GM19397 (cell line): ENCODE measurements at regions not wholly inside any gene's neighbourhood (a gene's known extent, or its start where the extent isn't known, plus 50 kb on each side); places are given as distances from the start of the nearest gene placed in this dataset.

Source experiments
- ATAC-seq: cut with Tn5 transposase; IDR thresholded peaks from one replicate; pipeline ENCODE4 v1.9.1; 2021; ENCODE audit warnings: mild to moderate bottlenecking, moderate library complexity; ENCODE audit not compliant: unreplicated experiment

DNA sequence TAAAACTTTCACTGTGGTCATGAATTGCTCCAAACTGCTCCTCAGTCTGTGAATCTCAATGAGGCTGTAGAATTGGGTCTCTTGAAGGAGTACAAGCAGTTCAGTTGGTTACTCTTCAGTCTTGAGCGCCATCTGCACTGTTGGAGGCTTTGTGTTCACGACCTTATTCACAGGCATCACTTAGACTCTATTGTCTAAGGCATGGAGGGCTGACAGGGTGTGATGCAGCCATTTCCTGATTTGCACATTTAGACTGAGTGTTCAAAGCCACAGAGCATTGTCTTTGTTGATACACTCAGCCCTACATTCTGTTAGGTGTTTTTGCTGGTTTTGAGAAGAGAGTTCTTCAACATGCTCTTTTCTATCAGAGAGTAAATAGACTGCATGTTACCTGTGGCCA is 355.9 kb upstream of the RIOK2 start:
- no peak for ATAC-seq

GRCh38 chr5:97541864-97542263 is 358.8 kb upstream of the RIOK2 start:
- ATAC-seq = no peak

- no peak for ATAC-seq
These were observed 359.4 kb upstream of the RIOK2 start for GRCh38 chr5:97542469-97542868.

DNA sequence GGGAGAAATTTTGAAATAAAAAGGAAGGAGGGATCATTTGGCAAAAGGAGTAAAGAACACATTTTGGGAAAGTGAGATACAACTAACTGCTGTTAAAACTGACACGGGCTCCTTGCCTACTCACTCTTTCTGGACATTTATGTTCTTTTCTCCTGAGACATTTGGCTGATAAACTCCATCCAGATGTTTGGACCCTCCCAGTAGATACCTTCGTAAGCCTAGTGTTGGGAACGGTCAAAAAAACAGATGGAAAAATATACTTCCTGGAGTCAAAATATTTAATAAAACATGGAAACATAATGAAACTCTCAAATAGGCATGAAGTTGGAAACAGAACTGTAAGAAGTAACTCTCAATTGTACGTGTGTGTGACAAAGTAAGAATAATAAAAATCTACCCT is 360.1 kb upstream of the RIOK2 start:
- no peak for ATAC-seq

- ATAC-seq = no peak
These were observed 361.2 kb upstream of the RIOK2 start for GRCh38 chr5:97544240-97544639.

- no peak for ATAC-seq
These were observed 361.6 kb upstream of the RIOK2 start for GRCh38 chr5:97544678-97545077.

DNA sequence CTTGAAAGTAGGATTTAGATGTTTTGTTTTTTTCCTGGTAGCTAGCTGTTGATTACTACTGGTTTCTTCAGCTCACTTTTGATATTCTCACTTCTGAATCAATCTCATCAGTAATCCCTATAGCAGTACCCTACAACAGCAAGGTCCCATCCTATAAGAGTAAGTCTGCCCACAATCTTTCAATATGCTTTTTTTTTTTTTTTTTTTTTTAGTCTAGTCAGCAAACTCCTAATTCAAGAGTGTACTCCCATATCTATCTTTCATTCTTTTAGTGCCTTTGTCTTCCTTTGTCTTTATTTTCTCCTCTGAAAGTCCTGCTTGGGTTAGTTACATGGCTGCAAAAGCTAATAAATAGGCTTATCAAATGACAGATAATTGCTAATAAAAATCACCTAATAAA is 362.4 kb upstream of the RIOK2 start:
- ATAC-seq = no peak

DNA sequence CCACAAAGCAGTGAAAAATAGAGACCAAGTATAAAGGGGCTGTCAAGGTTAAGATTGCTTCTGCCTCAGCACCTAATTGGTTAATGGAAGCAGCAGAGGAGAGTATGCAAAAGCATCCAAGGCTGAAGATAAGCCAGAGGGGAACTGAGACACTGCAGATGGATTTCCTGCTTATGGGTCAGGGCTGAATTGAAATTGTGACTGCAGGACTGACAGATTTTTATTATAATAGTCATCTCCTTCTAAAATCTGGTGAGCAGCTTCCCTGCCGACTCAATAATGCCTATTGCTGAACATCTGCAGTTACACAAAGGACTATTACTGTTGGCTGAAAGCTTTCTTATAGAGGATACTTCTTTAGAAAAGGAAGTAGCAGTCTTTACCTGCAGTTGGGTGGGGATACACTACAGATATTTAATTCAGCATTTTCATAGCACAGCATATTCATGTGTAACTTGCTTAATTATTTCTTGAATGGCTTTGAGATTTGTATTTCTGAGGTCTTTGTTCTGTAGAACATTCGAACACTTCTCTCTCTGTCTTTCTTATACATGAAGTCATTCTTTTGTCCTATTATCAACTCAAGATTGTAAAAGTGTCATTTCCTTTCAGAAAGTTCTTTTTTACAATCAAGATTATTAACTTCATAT is 363.0 kb upstream of the RIOK2 start:
- no peak for ATAC-seq

- no peak for ATAC-seq
These were observed 364.4 kb upstream of the RIOK2 start for GRCh38 chr5:97547430-97547829.

- ATAC-seq = peak; percentile 77
These were observed 365.1 kb upstream of the RIOK2 start for GRCh38 chr5:97547999-97548738.

DNA sequence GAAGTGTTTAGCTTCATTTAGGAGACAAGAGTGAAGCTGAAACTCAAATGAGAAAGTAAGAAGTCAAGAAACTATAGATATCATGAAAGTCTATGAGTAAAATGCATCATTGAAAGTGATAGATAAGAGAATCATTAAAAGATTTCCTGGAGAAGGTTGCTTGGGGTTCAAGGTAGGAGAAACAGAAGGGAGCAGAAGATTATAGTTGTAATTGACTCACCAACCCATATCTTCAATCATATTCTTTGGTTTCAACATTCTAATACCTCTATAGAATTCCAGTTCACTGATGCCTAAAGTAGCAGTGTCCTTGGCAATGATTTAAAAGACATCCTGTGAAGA is 365.7 kb upstream of the RIOK2 start:
- ATAC-seq = no peak

DNA sequence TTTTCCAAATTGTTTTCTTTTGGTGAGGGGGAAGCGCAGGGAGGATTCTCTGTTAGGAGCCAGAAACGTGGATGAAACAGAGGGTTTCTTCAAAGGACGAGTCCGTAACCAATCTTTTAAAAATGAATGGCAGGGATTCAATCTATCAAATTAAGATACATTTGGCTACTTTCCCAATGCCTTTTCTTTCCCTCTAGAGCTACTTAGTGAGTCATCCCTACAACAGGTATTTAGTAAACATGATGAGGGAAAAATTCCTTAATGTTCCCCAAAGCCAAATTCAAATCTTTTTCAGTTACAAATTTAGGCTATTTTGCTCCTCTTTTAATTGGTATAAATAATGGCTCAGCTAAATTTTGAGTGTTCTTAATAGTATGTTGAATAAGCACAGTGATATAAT is 366.4 kb upstream of the RIOK2 start:
- ATAC-seq = no peak

DNA sequence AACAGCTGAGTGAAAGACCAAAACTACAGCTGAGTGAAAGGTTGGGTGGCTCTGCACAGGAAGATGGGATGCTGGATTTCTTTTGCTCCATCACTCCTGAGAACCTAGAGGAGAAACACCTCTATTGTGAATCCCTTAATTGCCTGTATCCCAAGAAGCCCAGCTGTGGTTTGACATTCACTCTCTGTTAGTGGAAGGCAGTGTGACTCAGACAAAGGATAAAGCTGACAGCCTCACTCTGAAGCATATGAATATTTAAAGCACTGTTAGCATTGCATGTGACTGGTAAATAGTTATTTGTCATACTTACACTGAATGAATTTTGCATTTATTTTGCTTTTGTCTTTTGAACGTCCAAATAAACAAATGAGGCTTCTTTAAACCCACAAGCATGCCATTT is 367.1 kb upstream of the RIOK2 start:
- no peak for ATAC-seq

DNA sequence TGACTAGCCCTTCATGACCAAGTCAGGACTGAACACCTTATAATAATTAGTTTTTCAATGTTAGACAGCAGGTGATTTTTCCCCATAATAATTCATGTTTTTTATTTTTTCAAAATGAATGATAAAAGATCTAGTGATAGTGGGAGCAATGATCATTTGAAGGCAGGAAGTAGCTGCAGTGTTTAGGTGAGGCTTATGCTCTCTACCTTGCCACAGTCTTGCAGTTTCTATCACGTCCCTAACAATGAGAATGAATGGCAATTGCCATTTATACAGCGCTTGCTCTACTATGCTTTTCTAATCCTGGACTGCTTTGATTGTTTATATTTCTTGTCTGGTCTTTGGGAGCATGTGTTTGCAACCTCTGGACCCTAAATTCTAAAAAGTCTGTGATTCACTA is 367.8 kb upstream of the RIOK2 start:
- ATAC-seq = no peak

- ATAC-seq = no peak
These were observed 370.8 kb upstream of the RIOK2 start for GRCh38 chr5:97553604-97554452.

DNA sequence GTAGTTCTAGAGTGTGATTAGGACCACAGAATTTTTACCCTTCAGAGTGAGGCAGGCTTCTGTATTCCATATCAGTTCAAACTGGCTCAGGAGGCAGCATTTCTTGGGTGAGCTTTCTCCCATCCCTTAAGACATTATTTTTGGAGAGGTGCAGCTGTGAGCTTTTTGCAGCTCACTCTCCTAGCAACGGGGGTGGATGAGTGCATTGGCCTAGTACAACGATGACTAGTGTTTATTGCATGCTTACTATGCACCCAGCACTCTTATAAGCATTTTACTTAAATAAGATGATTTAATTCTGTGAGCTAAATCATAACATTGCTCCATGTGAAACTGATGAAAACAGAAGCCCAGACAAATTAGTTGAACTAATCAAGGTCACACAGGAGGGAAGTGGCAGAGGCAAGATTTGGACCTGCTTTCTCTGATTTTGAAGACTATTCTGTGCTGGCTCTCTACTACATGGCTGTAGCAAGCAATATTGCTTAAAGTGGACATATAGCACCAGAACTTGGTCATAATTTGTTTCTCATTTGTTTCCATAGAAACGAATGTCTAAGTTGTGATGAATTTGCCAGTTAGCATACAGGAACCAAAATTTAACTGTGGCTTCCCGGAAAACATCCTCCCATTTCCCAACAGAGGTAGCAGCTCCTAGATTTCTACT is 372.1 kb upstream of the RIOK2 start:
- ATAC-seq = no peak

DNA sequence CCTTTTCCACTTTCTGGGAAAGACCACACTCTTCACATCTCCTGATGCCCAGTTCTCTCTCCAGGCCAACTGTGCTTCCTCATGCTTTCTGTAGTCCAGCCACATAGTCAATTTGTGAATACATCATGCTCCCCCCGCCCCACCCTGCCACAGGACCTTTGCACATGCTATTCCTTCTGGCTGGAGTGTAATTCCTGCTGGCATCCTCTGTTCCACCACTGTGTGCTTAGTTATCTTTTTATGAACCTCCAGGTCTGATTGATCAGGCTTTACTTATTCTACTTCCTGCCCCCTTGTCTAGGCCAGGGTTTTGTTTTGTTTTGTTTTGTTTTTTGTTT is 372.6 kb upstream of the RIOK2 start:
- no peak for ATAC-seq

DNA sequence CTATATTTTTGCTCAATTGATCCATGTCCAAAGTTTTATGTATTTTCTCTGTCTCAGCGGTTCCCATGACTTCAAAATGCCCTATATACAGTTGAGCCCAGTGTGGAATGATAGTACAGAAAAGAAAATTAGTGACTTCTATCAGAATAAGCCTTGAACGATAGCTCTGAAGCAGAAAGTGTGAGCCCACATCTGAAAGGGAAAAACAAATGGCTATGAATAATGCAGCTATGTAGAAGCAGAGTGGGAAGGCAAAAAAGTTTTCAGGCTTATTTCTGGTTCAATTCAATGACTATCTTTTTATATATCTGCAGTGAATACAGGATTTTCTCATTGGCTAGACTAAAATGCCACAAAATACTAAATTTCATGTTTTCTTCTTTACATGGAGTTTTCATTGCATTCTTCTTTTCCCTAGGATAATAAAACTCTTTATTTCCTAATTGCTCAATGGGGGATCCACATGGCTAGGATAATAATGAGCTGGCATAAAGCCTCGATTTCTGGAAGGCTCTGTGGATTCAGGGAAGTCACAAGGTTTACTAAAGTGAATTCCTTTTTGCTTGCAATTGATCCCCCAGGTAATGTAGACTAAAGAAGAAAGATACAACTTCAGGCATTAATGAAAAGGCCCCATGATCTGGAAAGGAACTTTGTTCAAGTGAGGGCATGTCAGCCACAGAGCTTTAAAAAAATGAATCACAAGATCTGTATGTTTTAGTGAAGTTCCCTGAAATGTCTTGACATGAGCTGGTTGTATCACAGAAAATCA is 377.0 kb upstream of the RIOK2 start:
- no peak for ATAC-seq

GRCh38 chr5:97560599-97560993 is 377.5 kb upstream of the RIOK2 start:
- ATAC-seq = no peak

GRCh38 chr5:97563050-97563657 is 380.1 kb upstream of the RIOK2 start:
- no peak for ATAC-seq
